ENCODE measurements at regions not wholly inside any gene's neighbourhood (a gene's known extent, or its start where the extent isn't known, plus 50 kb on each side); places are given as distances from the start of the nearest gene placed in this dataset.

DNA sequence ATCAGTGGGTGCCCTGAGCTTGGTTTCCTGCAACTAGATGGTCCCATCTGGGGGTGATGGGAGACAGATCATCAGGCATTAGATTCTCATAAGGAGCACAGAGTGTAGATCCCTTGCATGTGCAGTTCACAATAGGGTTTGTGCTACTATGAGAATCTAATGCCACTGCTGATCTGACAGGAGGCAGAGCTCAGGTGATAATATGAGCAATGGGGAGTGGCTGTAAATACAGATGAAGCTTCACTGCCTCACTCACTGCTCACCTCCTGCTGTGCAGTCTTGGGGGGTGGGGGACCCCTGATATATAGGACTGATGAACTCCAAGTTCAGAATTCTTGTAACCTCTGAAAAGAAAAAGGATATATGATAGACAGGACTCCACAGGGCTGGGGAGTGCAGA, 108.0 kb downstream of the RIN2 start:
- TF ChIP-seq, protein P1, sequence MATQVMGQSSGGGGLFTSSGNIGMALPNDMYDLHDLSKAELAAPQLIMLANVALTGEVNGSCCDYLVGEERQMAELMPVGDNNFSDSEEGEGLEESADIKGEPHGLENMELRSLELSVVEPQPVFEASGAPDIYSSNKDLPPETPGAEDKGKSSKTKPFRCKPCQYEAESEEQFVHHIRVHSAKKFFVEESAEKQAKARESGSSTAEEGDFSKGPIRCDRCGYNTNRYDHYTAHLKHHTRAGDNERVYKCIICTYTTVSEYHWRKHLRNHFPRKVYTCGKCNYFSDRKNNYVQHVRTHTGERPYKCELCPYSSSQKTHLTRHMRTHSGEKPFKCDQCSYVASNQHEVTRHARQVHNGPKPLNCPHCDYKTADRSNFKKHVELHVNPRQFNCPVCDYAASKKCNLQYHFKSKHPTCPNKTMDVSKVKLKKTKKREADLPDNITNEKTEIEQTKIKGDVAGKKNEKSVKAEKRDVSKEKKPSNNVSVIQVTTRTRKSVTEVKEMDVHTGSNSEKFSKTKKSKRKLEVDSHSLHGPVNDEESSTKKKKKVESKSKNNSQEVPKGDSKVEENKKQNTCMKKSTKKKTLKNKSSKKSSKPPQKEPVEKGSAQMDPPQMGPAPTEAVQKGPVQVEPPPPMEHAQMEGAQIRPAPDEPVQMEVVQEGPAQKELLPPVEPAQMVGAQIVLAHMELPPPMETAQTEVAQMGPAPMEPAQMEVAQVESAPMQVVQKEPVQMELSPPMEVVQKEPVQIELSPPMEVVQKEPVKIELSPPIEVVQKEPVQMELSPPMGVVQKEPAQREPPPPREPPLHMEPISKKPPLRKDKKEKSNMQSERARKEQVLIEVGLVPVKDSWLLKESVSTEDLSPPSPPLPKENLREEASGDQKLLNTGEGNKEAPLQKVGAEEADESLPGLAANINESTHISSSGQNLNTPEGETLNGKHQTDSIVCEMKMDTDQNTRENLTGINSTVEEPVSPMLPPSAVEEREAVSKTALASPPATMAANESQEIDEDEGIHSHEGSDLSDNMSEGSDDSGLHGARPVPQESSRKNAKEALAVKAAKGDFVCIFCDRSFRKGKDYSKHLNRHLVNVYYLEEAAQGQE (IDR thresholded peaks at IDR 0.05; ENCODE audit: insufficient read depth in 1 of 2, low read depth in 2 of 2, low read length in 2 of 2) = no peak
- TF ChIP-seq POLR2AphosphoS5 (IDR thresholded peaks at IDR 0.05; ENCODE audit: low read depth, low read length) = no peak
- TF ChIP-seq TAF1 (IDR thresholded peaks at IDR 0.05; ENCODE audit: borderline replicate concordance, insufficient read depth, low read length) = no peak

Measured in PFSK-1 (cell line).